Endothelial cell (in vitro differentiated cells): ENCODE measurements at regions not wholly inside any gene's neighbourhood (a gene's known extent, or its start where the extent isn't known, plus 50 kb on each side); places are given as distances from the start of the nearest gene placed in this dataset.
"Not testable (repeated sequence)": the region's sequence is repeated elsewhere in the genome, so short reads cannot be mapped to it uniquely, and the experiment has no call there.

Experiments used
- DNase-seq: peaks from one replicate; pipeline ENCODE4 v3.0.0; 2021; ENCODE audit warnings: low spot score
- H3K27ac Mint-ChIP-seq: one replicate; pipeline ENCODE4 v1.8.0; 2021; ENCODE audit warnings: mixed read lengths, inconsistent platforms; ENCODE audit not compliant: unreplicated experiment
- H3K27me3 Mint-ChIP-seq: one replicate; pipeline ENCODE4 v1.8.0; 2021; ENCODE audit warnings: mild to moderate bottlenecking, moderate library complexity, mixed read lengths, inconsistent platforms; ENCODE audit not compliant: unreplicated experiment
- H3K36me3 Mint-ChIP-seq: one replicate; pipeline ENCODE4 v1.8.0; 2021; ENCODE audit warnings: mild to moderate bottlenecking, low read depth, mixed read lengths, inconsistent platforms; ENCODE audit not compliant: unreplicated experiment
- H3K4me1 Mint-ChIP-seq: one replicate; pipeline ENCODE4 v1.8.0; 2021; ENCODE audit warnings: mild to moderate bottlenecking, mixed read lengths, inconsistent platforms; ENCODE audit not compliant: unreplicated experiment
- H3K4me3 Mint-ChIP-seq: one replicate; pipeline ENCODE4 v1.8.0; 2021; ENCODE audit warnings: mild to moderate bottlenecking, mixed read lengths, inconsistent platforms; ENCODE audit not compliant: unreplicated experiment
- H3K9me3 Mint-ChIP-seq: one replicate; pipeline ENCODE4 v1.8.0; 2021; ENCODE audit warnings: mixed read lengths, inconsistent platforms; ENCODE audit not compliant: unreplicated experiment
- CTCF ChIP-seq: fragments of 200-600 bp; sonication (generic); IDR thresholded peaks from one replicate; pipeline ENCODE4 v1.5.0; 2021; ENCODE audit warnings: antibody characterized with exemption; ENCODE audit not compliant: unreplicated experiment

GRCh38 chrX:130561930-130562329 lies 160.1 kb downstream of the RBMX2 start:
- no peak overlapping the region for H3K4me3 Mint-ChIP-seq
- H3K27me3 Mint-ChIP-seq = peaks cover 2% of the 10 kb centered on the region
- H3K4me1 Mint-ChIP-seq = peaks cover 3% of the 10 kb centered on the region
- TF ChIP-seq CTCF = no peak
- H3K27ac Mint-ChIP-seq = no peak overlapping the region
- no peaks in the 10 kb centered on the region for H3K9me3 Mint-ChIP-seq
- no peak for DNase-seq
- H3K36me3 Mint-ChIP-seq = no peaks in the 10 kb centered on the region

GRCh38 chrX:130563476-130563875 lies 161.7 kb downstream of the RBMX2 start:
- Mint-ChIP-seq H3K4me3 (no peak overlapping the region), H3K4me1 (peaks cover 3% of the 10 kb centered on the region), H3K27me3 (peaks cover 2% of the 10 kb centered on the region), H3K9me3 (no peaks in the 10 kb centered on the region), H3K27ac (no peak overlapping the region), H3K36me3 (no peaks in the 10 kb centered on the region)
- no peak for TF ChIP-seq CTCF
- DNase-seq = no peak

- Mint-ChIP-seq H3K36me3 (no peaks in the 10 kb centered on the region), H3K27ac (no peak overlapping the region), H3K4me1 (peaks cover 3% of the 10 kb centered on the region), H3K9me3 (no peaks in the 10 kb centered on the region), H3K4me3 (no peak overlapping the region), H3K27me3 (peaks cover 2% of the 10 kb centered on the region)
- no peak for DNase-seq
- no peak for TF ChIP-seq CTCF
These were observed 164.4 kb downstream of the RBMX2 start for GRCh38 chrX:130566028-130566683.

- H3K27me3 Mint-ChIP-seq, DNase-seq, H3K36me3 Mint-ChIP-seq, H3K4me1 Mint-ChIP-seq, H3K9me3 Mint-ChIP-seq, H3K4me3 Mint-ChIP-seq, H3K27ac Mint-ChIP-seq: not testable (repeated sequence)
These were observed 171.2 kb downstream of the RBMX2 start for GRCh38 chrX:130573030-130573429.
